CMK (cell line): ENCODE measurements at regions not wholly inside any gene's neighbourhood (a gene's known extent, or its start where the extent isn't known, plus 50 kb on each side); places are given as distances from the start of the nearest gene placed in this dataset.

Experiments used
- DNase-seq: peaks from one replicate; pipeline ENCODE4 v3.0.0-alpha.2; 2010; ENCODE audit warnings: low read depth

GRCh38 chr13:33372251-33372919 lies 86.8 kb upstream of the STARD13 start:
- DNase-seq = no peak

DNA sequence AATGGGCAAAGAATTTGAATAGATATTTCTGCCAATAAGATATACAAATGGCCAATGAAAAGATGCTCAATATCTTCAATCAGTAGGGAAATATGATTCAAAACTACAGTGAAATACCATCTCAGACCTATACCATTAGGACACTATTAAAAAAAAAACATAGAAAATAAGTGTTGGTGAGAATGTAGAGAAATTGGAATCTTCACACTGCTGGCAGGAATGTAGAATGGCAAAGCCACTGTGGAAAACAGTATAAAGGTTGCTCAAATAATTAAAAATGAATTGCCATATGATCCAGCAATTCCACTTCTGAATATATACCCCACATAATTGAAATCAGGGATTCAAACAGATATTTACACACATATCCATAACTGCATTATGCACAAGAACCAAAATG lies 88.1 kb upstream of the STARD13 start:
- DNase-seq = no peak

- DNase-seq = no peak
Measured at GRCh38 chr13:33375421-33375820, 89.9 kb upstream of the STARD13 start.

DNA sequence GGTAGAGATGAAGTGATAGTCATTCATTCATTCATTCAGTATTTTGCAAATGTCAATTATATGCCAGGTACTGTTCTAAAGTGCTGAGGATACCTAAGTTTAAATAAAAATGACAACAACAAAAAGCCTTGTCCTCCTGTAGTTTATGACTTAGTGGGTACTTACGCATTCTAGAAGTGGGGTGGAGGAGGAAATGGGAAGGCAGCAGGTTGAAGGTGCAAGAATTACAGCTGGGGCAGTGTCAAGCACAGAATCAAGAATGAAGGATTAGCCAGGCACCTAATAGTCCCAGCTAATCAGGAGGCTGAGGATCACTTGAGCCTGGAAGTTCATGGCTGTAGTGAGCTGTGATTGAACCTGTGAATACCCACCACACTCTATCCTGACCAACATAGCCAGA lies 90.7 kb upstream of the STARD13 start:
- DNase-seq = no peak

DNA sequence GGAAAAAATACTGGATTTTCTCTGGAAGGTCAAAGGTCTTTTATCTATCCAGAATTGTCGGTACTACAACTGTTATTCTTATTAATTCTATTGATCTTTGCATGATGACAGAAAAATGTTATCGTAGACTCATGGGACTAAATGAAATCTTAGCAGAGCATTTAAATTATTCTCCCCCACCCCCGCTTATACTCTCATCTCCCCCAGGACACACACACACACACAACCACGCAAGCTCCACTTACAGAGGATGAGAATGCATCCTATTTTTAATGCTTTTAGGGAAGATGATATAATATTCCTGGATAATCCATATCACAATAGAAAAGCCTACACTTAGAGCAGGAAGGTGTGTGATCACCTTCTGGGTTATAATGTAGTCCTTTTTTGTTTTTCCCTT lies 91.9 kb upstream of the STARD13 start:
- no peak for DNase-seq

DNA sequence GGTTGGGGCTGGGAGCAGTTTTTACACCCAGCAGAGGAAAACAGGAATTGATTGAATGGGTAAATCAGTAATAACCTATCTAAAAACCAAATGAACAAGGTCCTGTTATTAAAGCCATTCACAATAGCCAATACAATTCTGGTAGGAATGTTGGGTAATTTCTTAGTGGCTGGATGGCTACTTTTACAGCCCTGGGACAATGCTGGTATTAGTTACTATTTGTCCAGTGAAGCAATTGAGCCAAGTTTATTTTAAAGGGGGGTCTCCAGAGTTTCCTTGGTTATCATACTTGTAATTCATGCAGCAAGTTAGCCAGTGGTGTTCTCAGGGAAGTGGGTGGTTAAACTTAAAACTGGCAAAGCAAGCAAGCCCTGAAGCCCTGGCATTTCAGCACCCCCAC lies 92.3 kb upstream of the STARD13 start:
- no peak for DNase-seq

- DNase-seq = no peak
Measured at GRCh38 chr13:33379608-33380007, 94.1 kb upstream of the STARD13 start.

DNA sequence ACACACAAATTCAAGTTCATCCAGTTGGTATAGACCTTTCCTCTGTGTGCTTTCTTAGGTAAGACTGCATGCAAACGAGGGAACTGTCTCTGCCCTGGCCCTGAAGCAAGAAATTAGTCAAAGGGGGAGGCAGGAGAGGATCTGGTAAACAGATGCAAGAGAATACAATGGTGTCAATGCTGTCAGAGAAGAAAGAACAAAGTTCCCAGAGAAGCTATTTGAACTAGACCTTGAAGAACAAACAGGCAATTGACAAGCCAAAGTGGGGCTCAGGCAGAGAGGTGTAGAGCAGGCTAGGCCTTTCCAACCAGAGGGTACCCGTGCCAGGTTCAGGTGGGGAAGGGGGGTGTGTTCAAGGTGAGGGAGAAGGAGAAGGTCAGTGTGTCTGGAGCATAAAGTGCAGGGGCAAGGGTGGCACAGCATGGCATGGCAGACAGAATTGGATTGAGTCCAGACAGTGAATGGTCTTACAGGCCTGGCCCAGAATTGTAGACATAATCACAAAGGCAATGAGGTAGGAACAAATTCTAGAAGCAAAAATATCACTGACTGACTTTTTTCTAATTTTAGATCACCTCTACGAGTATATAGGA lies 95.0 kb upstream of the STARD13 start:
- no peak for DNase-seq

DNA sequence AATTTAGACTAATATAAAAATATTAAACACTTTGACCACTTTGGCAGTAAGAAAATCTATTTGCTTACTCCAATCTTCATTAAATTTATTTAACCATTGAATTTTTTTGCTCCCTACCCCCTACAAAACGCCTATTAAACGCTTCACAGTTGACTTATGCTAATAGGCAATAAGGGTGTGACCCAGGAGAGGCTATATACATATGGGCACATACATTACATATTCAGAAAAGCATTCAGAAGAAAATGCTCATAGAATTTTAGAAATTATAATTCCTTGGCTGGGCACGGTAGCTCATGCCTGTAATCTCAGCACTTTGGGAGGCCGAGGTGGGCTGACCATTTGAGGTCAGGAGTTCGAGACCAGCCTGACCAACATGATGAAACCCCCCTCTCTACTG lies 95.6 kb upstream of the STARD13 start:
- no peak for DNase-seq

GRCh38 chr13:33381906-33382305 lies 96.4 kb upstream of the STARD13 start:
- no peak for DNase-seq

DNA sequence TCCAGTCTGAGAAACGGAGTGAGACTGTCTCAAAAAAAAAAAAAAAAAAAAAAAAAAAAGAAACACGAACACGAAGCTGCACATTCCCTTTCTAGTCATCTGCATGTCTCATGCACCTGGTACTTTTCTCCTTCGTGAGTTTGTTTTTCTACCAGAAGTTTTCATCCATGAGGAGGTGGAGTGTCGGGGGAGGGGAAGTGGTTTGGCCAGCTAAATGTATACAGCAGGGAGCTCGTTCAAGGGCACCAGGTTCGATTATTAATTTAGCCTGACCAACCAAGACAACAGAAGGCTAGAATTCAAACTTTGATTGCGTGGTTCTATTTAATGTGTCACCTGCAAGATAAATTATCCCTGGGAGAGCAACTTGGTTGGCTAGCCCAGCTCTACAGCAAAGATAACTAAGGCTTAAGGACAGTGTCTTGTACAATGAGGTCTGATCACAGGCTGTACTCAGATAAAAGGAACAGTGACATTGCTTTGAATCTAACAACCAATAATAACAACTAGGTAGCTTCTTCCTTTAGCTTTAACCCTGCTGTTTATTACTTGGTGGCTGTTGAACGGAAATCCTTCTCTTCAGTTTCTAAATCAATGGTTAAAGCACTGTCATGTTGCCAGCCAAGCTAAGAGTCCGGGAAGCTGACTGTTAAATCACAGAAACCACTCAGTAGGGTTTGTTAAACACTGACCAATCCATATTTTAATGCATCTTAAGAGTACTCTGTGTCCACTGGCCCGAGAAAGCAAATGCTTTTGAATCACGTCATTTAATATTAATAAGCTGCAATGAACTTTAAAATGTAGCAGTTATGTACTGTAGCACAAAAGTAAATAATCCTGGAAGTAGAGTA lies 98.4 kb upstream of the STARD13 start:
- no peak for DNase-seq

DNA sequence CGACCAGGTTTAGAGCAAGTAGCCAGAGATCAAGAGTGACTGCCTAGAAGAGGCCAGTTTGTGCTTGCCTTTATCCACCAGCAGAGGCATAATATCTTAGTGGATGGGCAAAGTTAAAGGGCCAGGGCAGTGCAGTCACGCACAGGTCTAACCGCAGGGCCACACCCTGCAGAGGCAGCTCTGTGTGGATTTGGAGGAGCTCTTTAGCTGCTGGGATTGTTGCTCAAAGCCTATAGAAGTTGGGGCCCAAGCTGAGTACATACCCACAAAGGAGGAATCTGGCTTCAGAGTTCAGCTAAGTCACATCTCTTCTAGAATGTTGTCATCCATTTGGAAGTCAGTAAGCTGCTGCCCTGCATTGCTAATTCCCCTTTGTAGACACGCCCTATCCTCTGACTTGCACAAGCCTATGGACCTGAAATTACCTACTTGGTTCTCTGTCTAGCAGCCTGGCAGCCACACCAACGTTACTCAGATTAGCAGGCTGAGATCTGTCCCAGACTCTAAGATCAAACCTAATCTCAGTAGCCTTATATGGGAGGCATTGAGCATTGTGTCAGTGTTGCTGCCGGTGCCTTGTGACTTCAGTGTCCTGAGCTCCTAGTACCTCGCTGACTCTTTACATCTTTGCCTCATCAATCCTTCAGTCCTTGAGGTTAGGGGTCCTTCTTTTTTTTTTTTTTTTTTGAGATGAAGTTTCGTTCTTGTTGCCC lies 102.9 kb upstream of the STARD13 start:
- DNase-seq = peak; percentile 8

GRCh38 chr13:33392794-33393405 lies 107.3 kb upstream of the STARD13 start:
- no peak for DNase-seq

GRCh38 chr13:33394294-33394932 lies 108.9 kb upstream of the STARD13 start:
- DNase-seq = no peak

GRCh38 chr13:33401238-33401637 lies 115.7 kb upstream of the STARD13 start:
- DNase-seq = no peak

GRCh38 chr13:33402975-33403374 lies 117.4 kb upstream of the STARD13 start:
- no peak for DNase-seq

DNA sequence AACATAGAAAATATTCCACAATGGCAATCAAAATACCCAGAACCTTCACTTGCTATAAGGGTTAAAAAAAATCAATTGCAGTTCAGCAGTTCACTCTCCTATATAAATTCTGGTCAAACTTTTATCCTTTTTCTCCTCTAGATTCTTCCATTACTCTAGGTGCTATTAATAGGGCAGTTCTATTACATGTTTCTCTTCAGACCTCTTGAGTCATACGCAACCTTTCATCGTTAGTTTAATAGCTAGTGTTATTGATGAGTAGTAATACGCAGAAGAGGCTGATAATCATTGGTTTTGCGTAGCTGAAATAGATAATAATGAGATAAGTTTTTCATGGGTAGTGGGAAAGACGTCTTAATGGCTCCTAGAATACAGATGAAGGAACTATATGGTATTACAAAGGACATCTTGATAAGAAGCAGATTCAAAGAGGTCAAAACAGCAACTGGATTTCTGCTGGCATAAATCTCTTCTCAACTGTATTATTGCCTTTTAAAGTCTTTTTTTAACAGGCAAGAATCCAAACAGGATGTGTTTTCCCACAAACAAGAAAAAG lies 118.3 kb upstream of the STARD13 start:
- no peak for DNase-seq

GRCh38 chr13:33405371-33405770 lies 119.8 kb upstream of the STARD13 start:
- no peak for DNase-seq

GRCh38 chr13:33409673-33410510 lies 124.3 kb upstream of the STARD13 start:
- no peak for DNase-seq

DNA sequence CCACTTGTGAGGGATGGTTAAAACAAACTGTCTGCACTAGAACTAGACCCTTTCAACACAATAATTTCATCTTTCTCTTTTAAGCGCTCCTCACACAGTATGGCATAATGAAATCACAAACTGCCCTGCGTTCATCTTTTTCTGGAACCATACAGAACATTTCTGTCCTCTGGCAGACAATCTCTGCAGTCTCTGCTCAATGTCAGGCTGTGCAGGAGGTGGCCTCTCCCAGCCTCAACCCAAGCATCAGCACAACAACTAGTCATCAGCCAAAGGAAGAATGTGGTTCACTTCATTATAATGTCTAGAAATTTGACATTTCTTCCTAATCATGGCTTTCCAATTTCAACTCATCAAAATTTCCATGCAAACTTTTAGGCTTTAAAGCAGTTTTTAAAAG lies 125.1 kb upstream of the STARD13 start:
- no peak for DNase-seq
